DOHH2 (cell line): ENCODE measurements at regions not wholly inside any gene's neighbourhood (a gene's known extent, or its start where the extent isn't known, plus 50 kb on each side); places are given as distances from the start of the nearest gene placed in this dataset.

Experiments used
- EZH2phosphoT487 ChIP-seq: fragments of 200-600 bp; sonication (generic); IDR thresholded peaks from 2 replicates; pipeline ENCODE4 v1.6.1; 2017; ENCODE audit warnings: borderline replicate concordance, mild to moderate bottlenecking, antibody characterized with exemption, low read length, moderate library complexity, mixed read lengths
- TF ChIP-seq, protein P1 (sequence below): fragments of 200-600 bp; sonication (generic); IDR thresholded peaks from one replicate; pipeline ENCODE4 v1.5.1; 2014; ENCODE audit warnings: antibody characterized with exemption, mild to moderate bottlenecking, low read depth, low read length; ENCODE audit not compliant: poor library complexity, severe bottlenecking

DNA sequence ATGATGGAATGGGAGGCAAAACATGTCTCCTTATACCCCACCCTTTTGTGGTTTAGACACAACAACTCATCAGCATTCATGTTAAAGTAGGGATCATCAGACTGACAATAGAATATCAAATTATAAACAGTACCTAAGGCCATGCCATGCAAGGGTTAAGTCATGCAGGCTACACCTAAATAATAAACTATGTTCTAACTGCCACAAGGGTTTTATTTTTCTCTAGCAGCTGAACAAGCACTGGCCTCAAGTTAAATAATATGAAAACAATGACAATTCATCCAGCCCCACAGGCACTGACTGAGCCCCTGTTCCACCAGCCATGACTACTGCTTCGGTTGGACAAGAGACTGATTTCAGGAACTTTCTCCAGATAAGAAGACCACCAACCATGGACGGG lies 164.5 kb upstream of the PIRT start:
- TF ChIP-seq, protein P1, sequence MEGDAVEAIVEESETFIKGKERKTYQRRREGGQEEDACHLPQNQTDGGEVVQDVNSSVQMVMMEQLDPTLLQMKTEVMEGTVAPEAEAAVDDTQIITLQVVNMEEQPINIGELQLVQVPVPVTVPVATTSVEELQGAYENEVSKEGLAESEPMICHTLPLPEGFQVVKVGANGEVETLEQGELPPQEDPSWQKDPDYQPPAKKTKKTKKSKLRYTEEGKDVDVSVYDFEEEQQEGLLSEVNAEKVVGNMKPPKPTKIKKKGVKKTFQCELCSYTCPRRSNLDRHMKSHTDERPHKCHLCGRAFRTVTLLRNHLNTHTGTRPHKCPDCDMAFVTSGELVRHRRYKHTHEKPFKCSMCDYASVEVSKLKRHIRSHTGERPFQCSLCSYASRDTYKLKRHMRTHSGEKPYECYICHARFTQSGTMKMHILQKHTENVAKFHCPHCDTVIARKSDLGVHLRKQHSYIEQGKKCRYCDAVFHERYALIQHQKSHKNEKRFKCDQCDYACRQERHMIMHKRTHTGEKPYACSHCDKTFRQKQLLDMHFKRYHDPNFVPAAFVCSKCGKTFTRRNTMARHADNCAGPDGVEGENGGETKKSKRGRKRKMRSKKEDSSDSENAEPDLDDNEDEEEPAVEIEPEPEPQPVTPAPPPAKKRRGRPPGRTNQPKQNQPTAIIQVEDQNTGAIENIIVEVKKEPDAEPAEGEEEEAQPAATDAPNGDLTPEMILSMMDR: no peak
- TF ChIP-seq EZH2phosphoT487: no peak
